CD8-positive, alpha-beta memory T cell (primary cell): ENCODE measurements at regions not wholly inside any gene's neighbourhood (a gene's known extent, or its start where the extent isn't known, plus 50 kb on each side); places are given as distances from the start of the nearest gene placed in this dataset.
"Not testable (repeated sequence)": the region's sequence is repeated elsewhere in the genome, so short reads cannot be mapped to it uniquely, and the experiment has no call there.

ENCODE experiments used
- CTCF ChIA-PET: fragments of 350-600 bp; sonication (Branson Sonifier 250); formaldehyde crosslinking; loops from one replicate; lab custom pipeline; 2021; ENCODE audit warnings: antibody characterized with exemption; lab: Charles Lee
- POLR2A ChIA-PET: fragments of 350-600 bp; sonication (Branson Sonifier 250); formaldehyde crosslinking; loops from one replicate; lab custom pipeline; 2021; ENCODE audit warnings: antibody characterized with exemption; lab: Charles Lee
- DNase-seq, 5 donors: peaks; one replicate each; pipeline versions ENCODE4 v3.0.0 to v3.0.0-alpha.2; 2020 to 2022; ENCODE audit warnings: mixed read lengths in 1 of 5
- H3K27ac ChIP-seq: one replicate; pipeline ENCODE4 v1.7.0; 2013; ENCODE audit warnings: low read depth, mild to moderate bottlenecking, low read length, moderate library complexity
- H3K27me3 ChIP-seq: 2 replicates; pipeline ENCODE4 v1.7.0; 2013; ENCODE audit warnings: low read length, mild to moderate bottlenecking; ENCODE audit not compliant: insufficient read depth, poor library complexity, severe bottlenecking
- H3K36me3 ChIP-seq: 2 replicates; pipeline ENCODE4 v1.7.0; 2013; ENCODE audit warnings: mild to moderate bottlenecking, low read length, moderate library complexity; ENCODE audit not compliant: insufficient read depth
- H3K4me1 ChIP-seq: 2 replicates; pipeline ENCODE4 v1.7.0; 2013; ENCODE audit warnings: mild to moderate bottlenecking, low read length, moderate library complexity; ENCODE audit not compliant: insufficient read depth
- H3K4me3 ChIP-seq: 2 replicates; pipeline ENCODE4 v1.7.0; 2013; ENCODE audit warnings: mild to moderate bottlenecking, low read length
- H3K9me3 ChIP-seq: 2 replicates; pipeline ENCODE4 v1.7.0; 2013; ENCODE audit warnings: mild to moderate bottlenecking, low read length
- H3K27ac Mint-ChIP-seq, 8 donors: one replicate each; pipeline ENCODE4 v1.8.0; 2020 to 2021; ENCODE audit warnings: mixed read lengths in 8 of 8, mild to moderate bottlenecking in 6 of 8, inconsistent platforms in 3 of 8, moderate library complexity in 3 of 8
- H3K27me3 Mint-ChIP-seq, 2 donors: one replicate each; pipeline ENCODE4 v1.8.0; 2020 to 2021; ENCODE audit warnings: mixed read lengths in 2 of 2, mild to moderate bottlenecking in 1 of 2, moderate library complexity in 1 of 2
- H3K36me3 Mint-ChIP-seq, 3 donors: one replicate each; pipeline ENCODE4 v1.8.0; 2020 to 2021; ENCODE audit warnings: mixed read lengths in 3 of 3, inconsistent platforms in 1 of 3, mild to moderate bottlenecking in 1 of 3
- H3K4me1 Mint-ChIP-seq, 3 donors: one replicate each; pipeline ENCODE4 v1.8.0; 2020 to 2021; ENCODE audit warnings: mixed read lengths in 3 of 3, inconsistent platforms in 1 of 3, mild to moderate bottlenecking in 1 of 3
- H3K4me3 Mint-ChIP-seq, 7 donors: one replicate each; pipeline ENCODE4 v1.8.0; 2020 to 2021; ENCODE audit warnings: mixed read lengths in 7 of 7, mild to moderate bottlenecking in 6 of 7, moderate library complexity in 4 of 7, inconsistent platforms in 2 of 7
- H3K9me3 Mint-ChIP-seq, 5 donors: one replicate each; pipeline ENCODE4 v1.8.0; 2020 to 2022; ENCODE audit warnings: mixed read lengths in 5 of 5, mild to moderate bottlenecking in 3 of 5, moderate library complexity in 2 of 5, inconsistent platforms in 1 of 5

GRCh38 chr7:81467964-81468363 lies 301.9 kb downstream of the HGF start:
- Histone ChIP-seq H3K36me3 (no peaks in the 10 kb centered on the region), H3K4me1 (no peaks in the 10 kb centered on the region), H3K9me3 (no peaks in the 10 kb centered on the region), H3K4me3 (no peak overlapping the region), H3K27ac (no peak overlapping the region), H3K27me3 (no peaks in the 10 kb centered on the region)
- CTCF ChIA-PET, result no interaction called here
- Mint-ChIP-seq H3K36me3 (no peaks in the 10 kb centered on the region), H3K4me3 (no peak overlapping the region), H3K9me3 (peaks cover 0 to 7% (median 3%) of the 10 kb centered on the region in 5 donors), H3K4me1 (no peaks in the 10 kb centered on the region), H3K27ac (no peak overlapping the region), H3K27me3 (no peaks in the 10 kb centered on the region)
- DNase-seq, result no peak
- POLR2A ChIA-PET, result no interaction called here

GRCh38 chr7:81462672-81463071 lies 307.2 kb downstream of the HGF start:
- no peaks in the 10 kb centered on the region for H3K27me3 ChIP-seq
- Mint-ChIP-seq H3K36me3 (no peaks in the 10 kb centered on the region), H3K4me3 (no peak overlapping the region), H3K9me3 (peaks cover 0 to 5% (median 2%) of the 10 kb centered on the region in 5 donors), H3K27ac (no peak overlapping the region), H3K27me3 (no peaks in the 10 kb centered on the region), H3K4me1 (no peaks in the 10 kb centered on the region)
- no peak for DNase-seq
- CTCF ChIA-PET, result no interaction called here
- POLR2A ChIA-PET, result no interaction called here
- no peaks in the 10 kb centered on the region for H3K4me1 ChIP-seq
- H3K4me3 ChIP-seq, result no peak overlapping the region
- no peaks in the 10 kb centered on the region for H3K9me3 ChIP-seq
- no peaks in the 10 kb centered on the region for H3K36me3 ChIP-seq
- no peak overlapping the region for H3K27ac ChIP-seq

- no peaks in the 10 kb centered on the region for H3K36me3 ChIP-seq
- no peak overlapping the region for H3K27ac Mint-ChIP-seq
- no peaks in the 10 kb centered on the region for H3K36me3 Mint-ChIP-seq
- H3K27me3 ChIP-seq, result no peaks in the 10 kb centered on the region
- H3K4me3 ChIP-seq, result no peak overlapping the region
- H3K4me1 ChIP-seq, result no peaks in the 10 kb centered on the region
- no peaks in the 10 kb centered on the region for H3K9me3 ChIP-seq
- no peak for DNase-seq
- no peaks in the 10 kb centered on the region for H3K4me1 Mint-ChIP-seq
- H3K9me3 Mint-ChIP-seq, result peaks cover 0 to 2% (median 0%) of the 10 kb centered on the region in 5 donors
- H3K27me3 Mint-ChIP-seq, result no peaks in the 10 kb centered on the region
- ChIA-PET CTCF (no interaction called here), POLR2A (no interaction called here)
- H3K4me3 Mint-ChIP-seq, result no peak overlapping the region
- H3K27ac ChIP-seq, result no peak overlapping the region
Measured at GRCh38 chr7:81460250-81461045, 309.4 kb downstream of the HGF start.

GRCh38 chr7:81459485-81459884 lies 310.4 kb downstream of the HGF start:
- Histone ChIP-seq H3K9me3 (no peaks in the 10 kb centered on the region), H3K4me1 (no peaks in the 10 kb centered on the region), H3K4me3 (no peak overlapping the region), H3K27ac (no peak overlapping the region), H3K27me3 (no peaks in the 10 kb centered on the region), H3K36me3 (no peaks in the 10 kb centered on the region)
- no peaks in the 10 kb centered on the region for H3K4me1 Mint-ChIP-seq
- DNase-seq, result no peak
- CTCF ChIA-PET, result no interaction called here
- POLR2A ChIA-PET, result no interaction called here
- no peak overlapping the region for H3K4me3 Mint-ChIP-seq
- H3K36me3 Mint-ChIP-seq, result no peaks in the 10 kb centered on the region
- no peaks in the 10 kb centered on the region for H3K27me3 Mint-ChIP-seq
- peaks cover 0 to 2% (median 0%) of the 10 kb centered on the region in 5 donors for H3K9me3 Mint-ChIP-seq
- H3K27ac Mint-ChIP-seq, result no peak overlapping the region

GRCh38 chr7:81457852-81458522 lies 311.9 kb downstream of the HGF start:
- ChIA-PET POLR2A (no interaction called here), CTCF (no interaction called here)
- Histone ChIP-seq H3K36me3 (no peaks in the 10 kb centered on the region), H3K4me1 (no peaks in the 10 kb centered on the region), H3K27ac (no peak overlapping the region), H3K9me3 (no peaks in the 10 kb centered on the region), H3K27me3 (no peaks in the 10 kb centered on the region), H3K4me3 (no peak overlapping the region)
- Mint-ChIP-seq H3K9me3 (peaks cover under 1 to 6% (median 2%) of the 10 kb centered on the region in 5 donors), H3K4me3 (no peak overlapping the region), H3K4me1 (no peaks in the 10 kb centered on the region), H3K27me3 (no peaks in the 10 kb centered on the region), H3K36me3 (no peaks in the 10 kb centered on the region), H3K27ac (no peak overlapping the region)
- no peak for DNase-seq

GRCh38 chr7:81453770-81454169 lies 316.1 kb downstream of the HGF start:
- H3K4me3 ChIP-seq, CTCF ChIA-PET, H3K36me3 ChIP-seq, H3K27ac Mint-ChIP-seq, H3K27ac ChIP-seq, H3K36me3 Mint-ChIP-seq, POLR2A ChIA-PET, DNase-seq, H3K4me3 Mint-ChIP-seq, H3K4me1 ChIP-seq, H3K9me3 ChIP-seq, H3K4me1 Mint-ChIP-seq, H3K27me3 Mint-ChIP-seq, H3K27me3 ChIP-seq: not testable (repeated sequence)
- peaks cover 0 to 30% (median 6%) of the 10 kb centered on the region in 5 donors for H3K9me3 Mint-ChIP-seq

GRCh38 chr7:81449105-81449504 lies 320.7 kb downstream of the HGF start:
- H3K4me1 ChIP-seq, result no peaks in the 10 kb centered on the region
- H3K9me3 ChIP-seq, result no peaks in the 10 kb centered on the region
- no peaks in the 10 kb centered on the region for H3K36me3 Mint-ChIP-seq
- no peak overlapping the region for H3K4me3 ChIP-seq
- DNase-seq, result no peak
- no peaks in the 10 kb centered on the region for H3K4me1 Mint-ChIP-seq
- no peak overlapping the region for H3K4me3 Mint-ChIP-seq
- no peaks in the 10 kb centered on the region for H3K36me3 ChIP-seq
- POLR2A ChIA-PET, result no interaction called here
- CTCF ChIA-PET, result no interaction called here
- H3K27me3 ChIP-seq, result no peaks in the 10 kb centered on the region
- H3K27me3 Mint-ChIP-seq, result no peaks in the 10 kb centered on the region
- no peak overlapping the region for H3K27ac ChIP-seq
- no peak overlapping the region for H3K27ac Mint-ChIP-seq
- H3K9me3 Mint-ChIP-seq, result peaks cover 0 to 30% (median 6%) of the 10 kb centered on the region in 5 donors

GRCh38 chr7:81447351-81447952 lies 322.4 kb downstream of the HGF start:
- no peaks in the 10 kb centered on the region for H3K27me3 ChIP-seq
- Mint-ChIP-seq H3K36me3 (no peaks in the 10 kb centered on the region), H3K27ac (no peak overlapping the region), H3K9me3 (peaks cover 0 to 24% (median 4%) of the 10 kb centered on the region in 5 donors), H3K4me1 (no peaks in the 10 kb centered on the region), H3K27me3 (no peaks in the 10 kb centered on the region), H3K4me3 (no peak overlapping the region)
- H3K9me3 ChIP-seq, result no peaks in the 10 kb centered on the region
- H3K27ac ChIP-seq, result no peak overlapping the region
- CTCF ChIA-PET, result no interaction called here
- no peak for DNase-seq
- no peak overlapping the region for H3K4me3 ChIP-seq
- POLR2A ChIA-PET, result no interaction called here
- no peaks in the 10 kb centered on the region for H3K4me1 ChIP-seq
- no peaks in the 10 kb centered on the region for H3K36me3 ChIP-seq
